ENCODE measurements at regions not wholly inside any gene's neighbourhood (a gene's known extent, or its start where the extent isn't known, plus 50 kb on each side); places are given as distances from the start of the nearest gene placed in this dataset.

- peaks cover 4% of the 10 kb centered on the region for H3K9me3 Mint-ChIP-seq (ENCODE audit: unreplicated experiment)
Measured at GRCh38 chr4:32475710-32476109, 1755.5 kb downstream of the PCDH7 start.

GRCh38 chr4:32477518-32477917 lies 1757.3 kb downstream of the PCDH7 start:
- Mint-ChIP-seq H3K4me1 (ENCODE audit: unreplicated experiment) (no peaks in the 10 kb centered on the region), H3K27me3 (ENCODE audit: unreplicated experiment) (no peaks in the 10 kb centered on the region), H3K4me3 (ENCODE audit: unreplicated experiment) (no peak overlapping the region), H3K9me3 (ENCODE audit: unreplicated experiment) (peaks cover 4% of the 10 kb centered on the region), H3K27ac (ENCODE audit: unreplicated experiment) (no peak overlapping the region), H3K36me3 (ENCODE audit: unreplicated experiment) (no peaks in the 10 kb centered on the region)
- no peak for TF ChIP-seq CTCF (IDR thresholded peaks at IDR 0.05)
- no peak for DNase-seq (ENCODE audit: extremely low spot score, unreplicated experiment)

More at GRCh38 chr4:32475710-32476109, 1755.5 kb downstream of the PCDH7 start:
- TF ChIP-seq CTCF (IDR thresholded peaks at IDR 0.05), result no peak
- Mint-ChIP-seq H3K4me1 (ENCODE audit: unreplicated experiment) (no peaks in the 10 kb centered on the region), H3K27ac (ENCODE audit: unreplicated experiment) (no peak overlapping the region), H3K27me3 (ENCODE audit: unreplicated experiment) (no peaks in the 10 kb centered on the region), H3K36me3 (ENCODE audit: unreplicated experiment) (no peaks in the 10 kb centered on the region), H3K4me3 (ENCODE audit: unreplicated experiment) (no peak overlapping the region)
- DNase-seq (ENCODE audit: extremely low spot score, unreplicated experiment), result no peak

- Mint-ChIP-seq H3K4me3 (ENCODE audit: unreplicated experiment) (no peak overlapping the region), H3K27ac (ENCODE audit: unreplicated experiment) (peak overlapping the region; percentile 38), H3K36me3 (ENCODE audit: unreplicated experiment) (no peaks in the 10 kb centered on the region), H3K4me1 (ENCODE audit: unreplicated experiment) (peaks cover 13% of the 10 kb centered on the region), H3K27me3 (ENCODE audit: unreplicated experiment) (no peaks in the 10 kb centered on the region), H3K9me3 (ENCODE audit: unreplicated experiment) (no peaks in the 10 kb centered on the region)
- TF ChIP-seq CTCF (IDR thresholded peaks at IDR 0.05), result no peak
- no peak for DNase-seq (ENCODE audit: extremely low spot score, unreplicated experiment)
Measured at GRCh38 chr4:32485956-32486355, 1765.8 kb downstream of the PCDH7 start.

- H3K9me3 Mint-ChIP-seq (ENCODE audit: unreplicated experiment), result no peaks in the 10 kb centered on the region
- TF ChIP-seq CTCF (IDR thresholded peaks at IDR 0.05), result no peak
- peaks cover 13% of the 10 kb centered on the region for H3K4me1 Mint-ChIP-seq (ENCODE audit: unreplicated experiment)
- no peak overlapping the region for H3K27ac Mint-ChIP-seq (ENCODE audit: unreplicated experiment)
- no peaks in the 10 kb centered on the region for H3K27me3 Mint-ChIP-seq (ENCODE audit: unreplicated experiment)
- H3K4me3 Mint-ChIP-seq (ENCODE audit: unreplicated experiment), result no peak overlapping the region
- DNase-seq (ENCODE audit: extremely low spot score, unreplicated experiment), result no peak
- no peaks in the 10 kb centered on the region for H3K36me3 Mint-ChIP-seq (ENCODE audit: unreplicated experiment)
Measured at GRCh38 chr4:32488690-32489089, 1768.5 kb downstream of the PCDH7 start.

- no peak for TF ChIP-seq CTCF (IDR thresholded peaks at IDR 0.05)
- no peaks in the 10 kb centered on the region for H3K36me3 Mint-ChIP-seq (ENCODE audit: unreplicated experiment)
- H3K27ac Mint-ChIP-seq (ENCODE audit: unreplicated experiment), result peak overlapping the region; percentile 74
- no peak overlapping the region for H3K4me3 Mint-ChIP-seq (ENCODE audit: unreplicated experiment)
- no peaks in the 10 kb centered on the region for H3K27me3 Mint-ChIP-seq (ENCODE audit: unreplicated experiment)
- no peak for DNase-seq (ENCODE audit: extremely low spot score, unreplicated experiment)
- H3K9me3 Mint-ChIP-seq (ENCODE audit: unreplicated experiment), result peaks cover 27% of the 10 kb centered on the region
- peaks cover 14% of the 10 kb centered on the region for H3K4me1 Mint-ChIP-seq (ENCODE audit: unreplicated experiment)
Measured at GRCh38 chr4:32499171-32499570, 1779.0 kb downstream of the PCDH7 start.
